ENCODE measurements at regions not wholly inside any gene's neighbourhood (a gene's known extent, or its start where the extent isn't known, plus 50 kb on each side); places are given as distances from the start of the nearest gene placed in this dataset.

GRCh38 chr5:72637058-72637457, 129.8 kb upstream of the ZNF366 start:
- no peak for TF ChIP-seq POLR2AphosphoS5 (IDR thresholded peaks at IDR 0.05)
- no peak for TF ChIP-seq REST (IDR thresholded peaks at IDR 0.05; ENCODE audit: borderline replicate concordance)
- TF ChIP-seq, protein P1, sequence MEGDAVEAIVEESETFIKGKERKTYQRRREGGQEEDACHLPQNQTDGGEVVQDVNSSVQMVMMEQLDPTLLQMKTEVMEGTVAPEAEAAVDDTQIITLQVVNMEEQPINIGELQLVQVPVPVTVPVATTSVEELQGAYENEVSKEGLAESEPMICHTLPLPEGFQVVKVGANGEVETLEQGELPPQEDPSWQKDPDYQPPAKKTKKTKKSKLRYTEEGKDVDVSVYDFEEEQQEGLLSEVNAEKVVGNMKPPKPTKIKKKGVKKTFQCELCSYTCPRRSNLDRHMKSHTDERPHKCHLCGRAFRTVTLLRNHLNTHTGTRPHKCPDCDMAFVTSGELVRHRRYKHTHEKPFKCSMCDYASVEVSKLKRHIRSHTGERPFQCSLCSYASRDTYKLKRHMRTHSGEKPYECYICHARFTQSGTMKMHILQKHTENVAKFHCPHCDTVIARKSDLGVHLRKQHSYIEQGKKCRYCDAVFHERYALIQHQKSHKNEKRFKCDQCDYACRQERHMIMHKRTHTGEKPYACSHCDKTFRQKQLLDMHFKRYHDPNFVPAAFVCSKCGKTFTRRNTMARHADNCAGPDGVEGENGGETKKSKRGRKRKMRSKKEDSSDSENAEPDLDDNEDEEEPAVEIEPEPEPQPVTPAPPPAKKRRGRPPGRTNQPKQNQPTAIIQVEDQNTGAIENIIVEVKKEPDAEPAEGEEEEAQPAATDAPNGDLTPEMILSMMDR (IDR thresholded peaks at IDR 0.05; ENCODE audit: poor library complexity, severe bottlenecking): no peak
- no peak for TF ChIP-seq SMC3 (conservative IDR thresholded peaks at IDR 0.05; ENCODE audit: poor library complexity)
- TF ChIP-seq TAF1 (IDR thresholded peaks at IDR 0.05; ENCODE audit: low read depth): no peak
- TF ChIP-seq EZH2 (IDR thresholded peaks at IDR 0.05; ENCODE audit: borderline replicate concordance, insufficient read depth, low read length, poor library complexity, severe bottlenecking): no peak
- no peak for TF ChIP-seq MXI1 (conservative IDR thresholded peaks at IDR 0.05; ENCODE audit: poor library complexity, severe bottlenecking)
- TF ChIP-seq EP300 (conservative IDR thresholded peaks at IDR 0.05; ENCODE audit: poor library complexity, severe bottlenecking): no peak
- TF ChIP-seq RAD21 (conservative IDR thresholded peaks at IDR 0.05): no peak

All from neural cell (in vitro differentiated cells).